H9 (cell line): ENCODE measurements at regions not wholly inside any gene's neighbourhood (a gene's known extent, or its start where the extent isn't known, plus 50 kb on each side); places are given as distances from the start of the nearest gene placed in this dataset.

Source experiments
- DNase-seq: peaks from one replicate; pipeline ENCODE4 v3.0.0-alpha.2; 2017
- H2AFZ ChIP-seq: one replicate; pipeline ENCODE4 v1.6.1; 2013; ENCODE audit warnings: mild to moderate bottlenecking, low read length, control low read depth, moderate library complexity
- H2AK5ac ChIP-seq: 2 replicates; pipeline ENCODE4 v1.6.1; 2013; ENCODE audit warnings: low read length, control low read depth, mixed read lengths; ENCODE audit not compliant: insufficient read length
- H2BK120ac ChIP-seq: one replicate; pipeline ENCODE4 v1.6.1; 2013; ENCODE audit warnings: low read depth, mild to moderate bottlenecking, low read length, control low read depth, inconsistent platforms; ENCODE audit not compliant: poor library complexity, severe bottlenecking
- H2BK12ac ChIP-seq: 2 replicates; pipeline ENCODE4 v1.6.1; 2013; ENCODE audit warnings: low read length, control low read depth, mixed read lengths, low read depth; ENCODE audit not compliant: insufficient read length
- H2BK15ac ChIP-seq: 2 replicates; pipeline ENCODE4 v1.6.1; 2013; ENCODE audit warnings: low read depth, low read length, control low read depth
- H2BK20ac ChIP-seq: one replicate; pipeline ENCODE4 v1.6.1; 2013; ENCODE audit warnings: low read depth, mild to moderate bottlenecking, low read length, control low read depth, inconsistent platforms; ENCODE audit not compliant: poor library complexity, severe bottlenecking
- H2BK5ac ChIP-seq: 2 replicates; pipeline ENCODE4 v1.6.1; 2013; ENCODE audit warnings: low read length, control low read depth, mixed read lengths; ENCODE audit not compliant: insufficient read length
- H3K14ac ChIP-seq: 2 replicates; pipeline ENCODE4 v1.6.1; 2013; ENCODE audit warnings: low read length, control low read depth; ENCODE audit not compliant: insufficient read depth
- H3K18ac ChIP-seq: 2 replicates; pipeline ENCODE4 v1.6.1; 2013; ENCODE audit warnings: low read depth, mild to moderate bottlenecking, mixed read lengths, low read length, control low read depth; ENCODE audit not compliant: insufficient read length
- H3K23ac ChIP-seq: 2 replicates; pipeline ENCODE4 v1.6.1; 2013; ENCODE audit warnings: low read length, control low read depth, mixed read lengths, low read depth; ENCODE audit not compliant: insufficient read length
- H3K23me2 ChIP-seq: 2 replicates; pipeline ENCODE4 v1.6.1; 2013; ENCODE audit warnings: low read depth, mild to moderate bottlenecking, mixed read lengths, low read length, control low read depth; ENCODE audit not compliant: insufficient read length, poor library complexity, severe bottlenecking
- H3K27ac ChIP-seq: 2 replicates; pipeline ENCODE4 v1.5.1; 2013; ENCODE audit warnings: low read length, control low read depth, mixed read lengths, low read depth; ENCODE audit not compliant: insufficient read length
- H3K27me3 ChIP-seq: 2 replicates; pipeline ENCODE4 v1.6.1; 2013; ENCODE audit warnings: low read length, control low read depth, inconsistent platforms; ENCODE audit not compliant: insufficient read depth
- H3K4ac ChIP-seq: 2 replicates; pipeline ENCODE4 v1.6.1; 2013; ENCODE audit warnings: low read depth, mild to moderate bottlenecking, control low read depth, inconsistent platforms, low read length, moderate library complexity
- H3K4me1 ChIP-seq: 2 replicates; pipeline ENCODE4 v1.6.1; 2013; ENCODE audit warnings: low read length, control low read depth, inconsistent platforms; ENCODE audit not compliant: insufficient read depth
- H3K4me2 ChIP-seq: 2 replicates; pipeline ENCODE4 v1.6.1; 2013; ENCODE audit warnings: low read length, control low read depth, mixed read lengths; ENCODE audit not compliant: insufficient read length, insufficient read depth
- H3K56ac ChIP-seq: 2 replicates; pipeline ENCODE4 v1.6.1; 2013; ENCODE audit warnings: low read depth, mild to moderate bottlenecking, mixed read lengths, low read length, control low read depth; ENCODE audit not compliant: insufficient read length
- H3K79me1 ChIP-seq: 2 replicates; pipeline ENCODE4 v1.6.1; 2013; ENCODE audit warnings: low read depth, mild to moderate bottlenecking, moderate library complexity, low read length, control low read depth, inconsistent platforms; ENCODE audit not compliant: insufficient read depth, poor library complexity, severe bottlenecking
- H3K79me2 ChIP-seq: 2 replicates; pipeline ENCODE4 v1.6.1; 2013; ENCODE audit warnings: low read length, control low read depth, inconsistent platforms; ENCODE audit not compliant: insufficient read depth
- H3K9ac ChIP-seq: 2 replicates; pipeline ENCODE4 v1.6.1; 2013; ENCODE audit warnings: low read length, control low read depth, mixed read lengths; ENCODE audit not compliant: insufficient read length; ENCODE audit errors: extremely low read depth
- H3K9me3 ChIP-seq: one replicate; pipeline ENCODE4 v1.6.1; 2013; ENCODE audit warnings: low read depth, low read length, inconsistent platforms; ENCODE audit not compliant: control insufficient read depth
- H3T11ph ChIP-seq: one replicate; pipeline ENCODE4 v1.6.1; 2013; ENCODE audit warnings: mild to moderate bottlenecking, low read length, control low read depth, inconsistent platforms
- H4K20me1 ChIP-seq: one replicate; pipeline ENCODE4 v1.6.1; 2013; ENCODE audit not compliant: control insufficient read depth, insufficient read length, insufficient read depth
- H4K5ac ChIP-seq: 2 replicates; pipeline ENCODE4 v1.6.1; 2013; ENCODE audit warnings: low read depth, mild to moderate bottlenecking, mixed read lengths, low read length, control low read depth; ENCODE audit not compliant: insufficient read length
- H4K8ac ChIP-seq: replicated peaks from 2 replicates; pipeline ENCODE4 v1.6.1; 2013; ENCODE audit warnings: low read length, control low read depth, mixed read lengths, low read depth; ENCODE audit not compliant: insufficient read length
- H4K91ac ChIP-seq: 2 replicates; pipeline ENCODE4 v1.6.1; 2013; ENCODE audit warnings: low read depth, mild to moderate bottlenecking, moderate library complexity, mixed read lengths, low read length, control low read depth; ENCODE audit not compliant: insufficient read length
- H3K27ac Mint-ChIP-seq, 3 experiments: 2 replicates in 2 of 3; 3 replicates in 1 of 3; pipeline ENCODE4 v1.8.0; 2020 to 2021; ENCODE audit warnings: mixed read lengths in 3 of 3, mild to moderate bottlenecking in 1 of 3, moderate library complexity in 1 of 3
- H3K27me3 Mint-ChIP-seq: 2 replicates; pipeline ENCODE4 v1.8.0; 2021; ENCODE audit warnings: low read depth, mild to moderate bottlenecking, moderate library complexity, mixed read lengths
- H3K36me3 Mint-ChIP-seq, 3 experiments: 2 replicates in 2 of 3; 3 replicates in 1 of 3; pipeline ENCODE4 v1.8.0; 2020 to 2021; ENCODE audit warnings: low read depth in 3 of 3, mixed read lengths in 3 of 3; ENCODE audit not compliant: insufficient read depth in 1 of 3
- H3K4me1 Mint-ChIP-seq, 2 experiments: 2 replicates each; pipeline ENCODE4 v1.8.0; 2020; ENCODE audit warnings: mixed read lengths in 2 of 2
- H3K4me3 Mint-ChIP-seq, 2 experiments: 2 replicates in 1 of 2; 3 replicates in 1 of 2; pipeline ENCODE4 v1.8.0; 2020 to 2021; ENCODE audit warnings: mild to moderate bottlenecking in 2 of 2, mixed read lengths in 2 of 2, moderate library complexity in 1 of 2
- H3K9me3 Mint-ChIP-seq, 2 experiments: 2 replicates in 1 of 2; 3 replicates in 1 of 2; pipeline ENCODE4 v1.8.0; 2020; ENCODE audit warnings: mild to moderate bottlenecking in 2 of 2, mixed read lengths in 2 of 2, moderate library complexity in 1 of 2
- CTCF ChIP-seq: fragments of 200-600 bp; sonication (generic); conservative IDR thresholded peaks from 3 replicates; pipeline ENCODE4 v1.8.0; 2021; ENCODE audit warnings: antibody characterized with exemption, mild to moderate bottlenecking
- WGBS: extraction: QIAGEN DNeasy Blood & Tissue Kit; methylation state at CpG from one replicate; pipeline ENCODE4 v1.1.7; 2013; ENCODE audit warnings: missing lambda C conversion rate, low lambda C conversion rate, mixed read lengths; ENCODE audit not compliant: insufficient read length; ENCODE audit errors: extremely low coverage; 5-methylcytosine and 5-hydroxymethylcytosine counted together

- no peaks in the 10 kb centered on the region; a peak in 1 of 4 replicates for H3K4me1 Mint-ChIP-seq
- no peak for TF ChIP-seq CTCF
- H3K23ac ChIP-seq: no peak overlapping the region
- H3K27me3 Mint-ChIP-seq: peaks cover 11% of the 10 kb centered on the region
- no peak overlapping the region for H2BK5ac ChIP-seq
- H3K27ac ChIP-seq: no peak overlapping the region
- H3K9me3 Mint-ChIP-seq: no peaks in the 10 kb centered on the region
- H3K27ac Mint-ChIP-seq: no peak overlapping the region
- H3K4ac ChIP-seq: no peak overlapping the region
- H4K20me1 ChIP-seq: no peaks in the 10 kb centered on the region
- no peak overlapping the region for H4K5ac ChIP-seq
- no peaks in the 10 kb centered on the region for H3K9me3 ChIP-seq
- no peaks in the 10 kb centered on the region for H3K4me1 ChIP-seq
- no peak overlapping the region for H3K9ac ChIP-seq
- no peaks in the 10 kb centered on the region for H3K79me1 ChIP-seq
- no peaks in the 10 kb centered on the region for H3K36me3 Mint-ChIP-seq
- H3K27me3 ChIP-seq: no peaks in the 10 kb centered on the region
- H3K18ac ChIP-seq: no peak overlapping the region
- H3K56ac ChIP-seq: no peak overlapping the region
- no peaks in the 10 kb centered on the region for H3K23me2 ChIP-seq
- no peak overlapping the region for H4K8ac ChIP-seq
- no peaks in the 10 kb centered on the region for H3K79me2 ChIP-seq
- no peak overlapping the region for H2AK5ac ChIP-seq
- H2BK12ac ChIP-seq: no peak overlapping the region
- H3K4me3 Mint-ChIP-seq: no peak overlapping the region
- no peak overlapping the region for H3K4me2 ChIP-seq
- H3T11ph ChIP-seq: no peak overlapping the region
- DNase-seq: no peak
- H2BK120ac ChIP-seq: no peak overlapping the region
- H4K91ac ChIP-seq: no peak overlapping the region
- H2BK15ac ChIP-seq: no peak overlapping the region
- H2BK20ac ChIP-seq: no peak overlapping the region
- WGBS: no CpG with 5 or more reads among the region's 1 CpG
- no peak overlapping the region for H2AFZ ChIP-seq
- H3K14ac ChIP-seq: no peak overlapping the region
Measured at GRCh38 chr5:152140347-152140746, 215.7 kb upstream of the GLRA1 start.
